GM12872 (cell line): ENCODE measurements at regions not wholly inside any gene's neighbourhood (a gene's known extent, or its start where the extent isn't known, plus 50 kb on each side); places are given as distances from the start of the nearest gene placed in this dataset.

Experiments
- CTCF ChIP-seq: IDR thresholded peaks from 3 replicates; pipeline ENCODE4 v1.5.1; 2011; ENCODE audit warnings: low read depth, mild to moderate bottlenecking, low read length, moderate library complexity; ENCODE audit not compliant: insufficient read depth

- TF ChIP-seq CTCF, result no peak
These were observed 104.4 kb downstream of the SEC23IP start for GRCh38 chr10:119996944-119997343.

GRCh38 chr10:119997429-119997828 is 104.9 kb downstream of the SEC23IP start:
- no peak for TF ChIP-seq CTCF

GRCh38 chr10:120002785-120003184 is 110.3 kb downstream of the SEC23IP start:
- TF ChIP-seq CTCF, result no peak

- TF ChIP-seq CTCF, result no peak
These were observed 113.0 kb downstream of the SEC23IP start for GRCh38 chr10:120005207-120006201.

- TF ChIP-seq CTCF, result no peak
These were observed 114.7 kb downstream of the SEC23IP start for GRCh38 chr10:120007261-120007660.

GRCh38 chr10:120011359-120012130 is 119.0 kb downstream of the SEC23IP start:
- no peak for TF ChIP-seq CTCF

- TF ChIP-seq CTCF, result no peak
These were observed 119.5 kb downstream of the SEC23IP start for GRCh38 chr10:120012131-120012400.
